HCT116 (cell line): ENCODE measurements at regions not wholly inside any gene's neighbourhood (a gene's known extent, or its start where the extent isn't known, plus 50 kb on each side); places are given as distances from the start of the nearest gene placed in this dataset.

Experiments used
- ATAC-seq: fragments of 200-7000 bp; cut with Tn5 transposase; 2 replicates; pipeline ENCODE4 v1.9.1; 2020; ENCODE audit warnings: mild to moderate bottlenecking, moderate library complexity
- BruUV-seq: library from RNA; stranded (reverse); fragments of 400-500 nt; replicated peaks from 2 replicates; lab custom pipeline; 2021; lab: Mats Ljungman, UMichigan
- CTCF ChIA-PET: fragments of 300-600 bp; sonication (Branson Sonifier 250); formaldehyde crosslinking; loops from one replicate; lab custom pipeline; 2021; ENCODE audit warnings: antibody characterized with exemption; lab: Charles Lee
- POLR2A ChIA-PET: fragments of 300-600, 350-600 bp; sonication (Branson Sonifier 250); formaldehyde crosslinking; loops from one replicate; lab custom pipeline; 2021; ENCODE audit warnings: antibody characterized with exemption; lab: Charles Lee
- RAD21 ChIA-PET, 2 experiments: fragments of 300-600 bp; sonication (Branson Sonifier 250); formaldehyde crosslinking; loops; one replicate each; lab custom pipeline; 2023; ENCODE audit warnings: low total read pairs in 2 of 2; ENCODE audit not compliant: uncharacterized antibody in 2 of 2, unreplicated experiment in 2 of 2, low non-redundant PET in 1 of 2; lab: Charles Lee
- DNase-seq: peaks from one replicate; pipeline ENCODE4 v3.0.0-alpha.2; 2010; ENCODE audit warnings: low read depth, low spot score
- H2AFZ ChIP-seq: fragments of 200-600 bp; shearing (Covaris generic), sonication (generic); 2 replicates; pipeline ENCODE4 v1.6.1; 2017; ENCODE audit warnings: low read depth, mixed run types, mixed read lengths, antibody characterized with exemption, low read length; ENCODE audit not compliant: poor library complexity, severe bottlenecking
- H3K27ac ChIP-seq: 2 replicates; pipeline ENCODE4 v1.5.1; 2012; ENCODE audit warnings: low read depth, low read length
- H3K27me3 ChIP-seq: fragments of 200-600 bp; sonication (generic); 2 replicates; pipeline ENCODE4 v1.6.1; 2016; ENCODE audit warnings: mixed run types, low read length, mixed read lengths; ENCODE audit not compliant: insufficient read depth
- H3K36me3 ChIP-seq, 2 experiments: fragments of 200-500 bp in 1 of 2; fragments of 200-600 bp in 1 of 2; sonication (Bioruptor generic) in 1 of 2; sonication (generic) in 1 of 2; 2 replicates each; pipeline versions ENCODE4 v1.5.1 to v1.6.1; 2014 to 2016; ENCODE audit warnings: low read length in 2 of 2, inconsistent platforms in 1 of 2, mixed read lengths in 1 of 2, mixed run types in 1 of 2; ENCODE audit not compliant: insufficient read depth in 2 of 2, control insufficient read depth in 1 of 2
- H3K4me1 ChIP-seq, 2 experiments: fragments of 200-600 bp in 1 of 2; sonication (generic) in 1 of 2; 2 replicates each; pipeline versions ENCODE4 v1.5.1 to v1.6.1; 2012 to 2017; ENCODE audit warnings: low read length in 2 of 2, inconsistent platforms in 1 of 2, mild to moderate bottlenecking in 1 of 2, mixed read lengths in 1 of 2, mixed run types in 1 of 2, moderate library complexity in 1 of 2; ENCODE audit not compliant: insufficient read depth in 2 of 2, control insufficient read depth in 1 of 2
- H3K4me2 ChIP-seq: fragments of 200-600 bp; sonication (generic); 2 replicates; pipeline ENCODE4 v1.6.1; 2017; ENCODE audit warnings: mixed run types, low read length, mixed read lengths
- H3K4me3 ChIP-seq, 2 experiments: fragments of 200-600 bp in 1 of 2; sonication (generic) in 1 of 2; replicated peaks in 1 of 2; 2 replicates each; pipeline ENCODE4 v1.5.1; 2011 to 2016; ENCODE audit warnings: low read length in 2 of 2, control low read depth in 1 of 2, low read depth in 1 of 2, mild to moderate bottlenecking in 1 of 2, mixed read lengths in 1 of 2, mixed run types in 1 of 2
- H3K79me2 ChIP-seq: fragments of 200-600 bp; sonication (generic); 2 replicates; pipeline ENCODE4 v1.6.1; 2017; ENCODE audit warnings: mild to moderate bottlenecking, mixed run types, low read length, moderate library complexity, mixed read lengths; ENCODE audit not compliant: insufficient read depth
- H3K9ac ChIP-seq: fragments of 200-600 bp; sonication (generic); 2 replicates; pipeline ENCODE4 v1.6.1; 2016; ENCODE audit warnings: low read length, mixed read lengths
- H3K9me2 ChIP-seq: fragments of 200-600 bp; sonication (generic), shearing (Covaris generic); 2 replicates; pipeline ENCODE4 v1.6.1; 2017; ENCODE audit warnings: mixed run types, mild to moderate bottlenecking, moderate library complexity; ENCODE audit not compliant: insufficient read depth
- H3K9me3 ChIP-seq, 2 experiments: fragments of 200-500 bp in 1 of 2; fragments of 200-600 bp in 1 of 2; sonication (Bioruptor generic) in 1 of 2; sonication (generic) in 1 of 2; 2 replicates each; pipeline ENCODE4 v1.6.1; 2014 to 2017; ENCODE audit warnings: low read length in 2 of 2, mixed read lengths in 2 of 2, inconsistent platforms in 1 of 2, low read depth in 1 of 2, mild to moderate bottlenecking in 1 of 2, mixed run types in 1 of 2, moderate library complexity in 1 of 2; ENCODE audit not compliant: control insufficient read depth in 1 of 2, insufficient read depth in 1 of 2
- H4K20me1 ChIP-seq: fragments of 200-600 bp; sonication (generic), shearing (Covaris generic); 2 replicates; pipeline ENCODE4 v1.6.1; 2017; ENCODE audit warnings: mixed run types, mild to moderate bottlenecking, moderate library complexity; ENCODE audit not compliant: insufficient read depth
- CTCF ChIP-seq, 3 experiments: fragments of 200-600 bp in 1 of 3; sonication (generic) in 1 of 3; IDR thresholded peaks in 2 of 3; conservative IDR thresholded peaks in 1 of 3; 2 replicates each; pipeline ENCODE4 v1.5.1; 2012 to 2017; ENCODE audit warnings: low read depth in 2 of 3, low read length in 2 of 3, antibody characterized with exemption in 1 of 3, borderline replicate concordance in 1 of 3, control low read depth in 1 of 3, mild to moderate bottlenecking in 1 of 3, mixed read lengths in 1 of 3, mixed run types in 1 of 3, moderate library complexity in 1 of 3; ENCODE audit not compliant: insufficient read depth in 1 of 3
- EZH2 ChIP-seq: fragments of 200-600 bp; sonication (generic); IDR thresholded peaks from 2 replicates; pipeline ENCODE4 v1.6.1; 2017; ENCODE audit warnings: antibody characterized with exemption, mixed run types
- EZH2phosphoT487 ChIP-seq: fragments of 200-600 bp; IDR thresholded peaks from 2 replicates; pipeline ENCODE4 v1.6.1; 2018; ENCODE audit warnings: antibody characterized with exemption, borderline replicate concordance
- JUND ChIP-seq: IDR thresholded peaks from 2 replicates; pipeline ENCODE4 v1.6.1; 2012
- MAX ChIP-seq: IDR thresholded peaks from 2 replicates; pipeline ENCODE4 v1.6.1; 2012
- POLR2AphosphoS5 ChIP-seq: IDR thresholded peaks from 2 replicates; pipeline ENCODE4 v1.6.1; 2011; ENCODE audit warnings: mild to moderate bottlenecking, low read depth, low read length, moderate library complexity
- REST ChIP-seq: IDR thresholded peaks from 2 replicates; pipeline ENCODE4 v1.6.1; 2012; ENCODE audit warnings: low read depth
- SRF ChIP-seq: IDR thresholded peaks from 2 replicates; pipeline ENCODE4 v1.6.1; 2012; ENCODE audit warnings: low read depth
- ZFX ChIP-seq: fragments of 450-650 bp; IDR thresholded peaks from 2 replicates; pipeline ENCODE4 v1.6.1; 2017
- intact Hi-C: fragments of 100-400 bp; cut with micrococcal nuclease; formaldehyde crosslinking; loops from 2 replicates; pipeline ENCODE4 v1.10.0; 2022

- intact Hi-C loops = no loop called here
- RAD21 ChIA-PET = no interaction called here
- H3K9me3 ChIP-seq = no peaks in the 10 kb centered on the region
- DNase-seq (no peak), ATAC-seq (no peak)
- POLR2A ChIA-PET = no interaction called here
- no peaks in the 10 kb centered on the region for H3K27me3 ChIP-seq
- BruUV-seq = no TSS peak
- CTCF ChIA-PET = no interaction called here
- H3K79me2 ChIP-seq = no peaks in the 10 kb centered on the region
- H3K4me3 ChIP-seq = no peak overlapping the region
- no peak for TF ChIP-seq CTCF (IDR thresholded peaks at IDR 0.05 in 2 of 3, conservative IDR thresholded peaks at IDR 0.05 in 1 of 3; ENCODE audit: borderline replicate concordance in 1 of 3, insufficient read depth in 1 of 3, low read depth in 2 of 3, low read length in 2 of 3)
- TF ChIP-seq MAX = no peak
- no peaks in the 10 kb centered on the region for H3K9me2 ChIP-seq
- no peak overlapping the region for H3K27ac ChIP-seq
- no peaks in the 10 kb centered on the region for H4K20me1 ChIP-seq
- no peak overlapping the region for H3K9ac ChIP-seq
- no peak overlapping the region for H2AFZ ChIP-seq
- no peaks in the 10 kb centered on the region for H3K4me1 ChIP-seq
- no peaks in the 10 kb centered on the region for H3K36me3 ChIP-seq
- no peak overlapping the region for H3K4me2 ChIP-seq
These were observed 592.8 kb upstream of the GBE1 start for GRCh38 chr3:82354228-82354627.

GRCh38 chr3:82353306-82354171 lies 592.1 kb upstream of the GBE1 start:
- no peak overlapping the region for H3K4me3 ChIP-seq
- no peaks in the 10 kb centered on the region for H3K4me1 ChIP-seq
- DNase-seq = no peak
- H3K4me2 ChIP-seq = no peak overlapping the region
- no peaks in the 10 kb centered on the region for H3K36me3 ChIP-seq
- H3K9me3 ChIP-seq = no peaks in the 10 kb centered on the region
- no peak for TF ChIP-seq REST
- no peak for TF ChIP-seq SRF
- TF ChIP-seq CTCF (IDR thresholded peaks at IDR 0.05 in 2 of 3, conservative IDR thresholded peaks at IDR 0.05 in 1 of 3; ENCODE audit: borderline replicate concordance in 1 of 3, insufficient read depth in 1 of 3, low read depth in 2 of 3, low read length in 2 of 3) = no peak
- TF ChIP-seq EZH2phosphoT487 = no peak
- no peak for TF ChIP-seq EZH2
- no peak for TF ChIP-seq ZFX
- TF ChIP-seq POLR2AphosphoS5 = no peak
- no peak for TF ChIP-seq JUND
- no peak for TF ChIP-seq MAX
- TF ChIP-seq, all 23 proteins: peak for 0
- ChIA-PET RAD21 (no interaction called here), CTCF (no interaction called here), POLR2A (no interaction called here)
- BruUV-seq = no TSS peak
- no peaks in the 10 kb centered on the region for H3K79me2 ChIP-seq
- H3K27ac ChIP-seq = no peak overlapping the region
- no peaks in the 10 kb centered on the region for H3K27me3 ChIP-seq
- no peak overlapping the region for H3K9ac ChIP-seq
- intact Hi-C loops = no loop called here
- no peak overlapping the region for H2AFZ ChIP-seq
- H3K9me2 ChIP-seq = no peaks in the 10 kb centered on the region
- ATAC-seq = no peak
- H4K20me1 ChIP-seq = no peaks in the 10 kb centered on the region
